ENCODE measurements at regions not wholly inside any gene's neighbourhood (a gene's known extent, or its start where the extent isn't known, plus 50 kb on each side); places are given as distances from the start of the nearest gene placed in this dataset.

GRCh38 chr13:105658431-105658830 is 877.0 kb downstream of the EFNB2 start:
- TF ChIP-seq SIN3A (conservative IDR thresholded peaks at IDR 0.05 in 1 of 2, IDR thresholded peaks at IDR 0.05 in 1 of 2; ENCODE audit: low read depth in 1 of 2, low read length in 2 of 2) (no peak), CHD1 (IDR thresholded peaks at IDR 0.05; ENCODE audit: low read depth, low read length) (no peak), EZH2 (IDR thresholded peaks at IDR 0.05; ENCODE audit: low read depth, low read length, severe bottlenecking) (no peak), GTF2F1 (IDR thresholded peaks at IDR 0.05; ENCODE audit: borderline replicate concordance, low read depth, low read length) (no peak), POLR2A (IDR thresholded peaks at IDR 0.05; ENCODE audit: control extremely low read depth in 1 of 2, low read depth in 2 of 2, low read length in 2 of 2) (no peak), ATF3 (IDR thresholded peaks at IDR 0.05; ENCODE audit: insufficient read depth, low read depth, low read length) (no peak), EGR1 (IDR thresholded peaks at IDR 0.05; ENCODE audit: borderline replicate concordance, low read depth, low read length) (no peak), RFX5 (IDR thresholded peaks at IDR 0.05; ENCODE audit: borderline replicate concordance, low read depth, low read length) (no peak), CTCF (IDR thresholded peaks at IDR 0.05; ENCODE audit: control extremely low read depth in 1 of 3, insufficient read depth in 1 of 3, low read depth in 1 of 3, low read length in 3 of 3) (no peak), CEBPB (IDR thresholded peaks at IDR 0.05; ENCODE audit: low read depth, low read length) (no peak), POLR2AphosphoS5 (IDR thresholded peaks at IDR 0.05; ENCODE audit: low read depth, low read length) (no peak), ZNF274 (IDR thresholded peaks at IDR 0.05; ENCODE audit: borderline replicate concordance, extremely low read depth, low read length) (no peak)
- TF ChIP-seq, protein P1, sequence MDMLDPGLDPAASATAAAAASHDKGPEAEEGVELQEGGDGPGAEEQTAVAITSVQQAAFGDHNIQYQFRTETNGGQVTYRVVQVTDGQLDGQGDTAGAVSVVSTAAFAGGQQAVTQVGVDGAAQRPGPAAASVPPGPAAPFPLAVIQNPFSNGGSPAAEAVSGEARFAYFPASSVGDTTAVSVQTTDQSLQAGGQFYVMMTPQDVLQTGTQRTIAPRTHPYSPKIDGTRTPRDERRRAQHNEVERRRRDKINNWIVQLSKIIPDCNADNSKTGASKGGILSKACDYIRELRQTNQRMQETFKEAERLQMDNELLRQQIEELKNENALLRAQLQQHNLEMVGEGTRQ (IDR thresholded peaks at IDR 0.05; ENCODE audit: low read length) = no peak
